Endothelial cell of umbilical vein (primary cell): ENCODE measurements at regions not wholly inside any gene's neighbourhood (a gene's known extent, or its start where the extent isn't known, plus 50 kb on each side); places are given as distances from the start of the nearest gene placed in this dataset.

ENCODE experiments used
- BruUV-seq: library from RNA; stranded (reverse); fragments of 400-500 nt; replicated peaks from 2 replicates; lab custom pipeline; 2021; lab: Mats Ljungman, UMichigan
- CTCF ChIA-PET: fragments of 300-600, 350-600 bp; sonication (Branson Sonifier 250); formaldehyde crosslinking; loops from one replicate; lab custom pipeline; 2021; ENCODE audit warnings: antibody characterized with exemption, inconsistent platforms; lab: Charles Lee
- POLR2A ChIA-PET: fragments of 300-600, 350-600 bp; sonication (Branson Sonifier 250); formaldehyde crosslinking; loops from one replicate; lab custom pipeline; 2021; ENCODE audit warnings: antibody characterized with exemption, inconsistent platforms; lab: Charles Lee
- DNase-seq: peaks from one replicate; pipeline ENCODE4 v3.0.0-alpha.2; 2011; ENCODE audit warnings: low read depth, low spot score
- FAIRE-seq: peaks from 2 replicates; lab custom pipeline; 2011; peaks lifted over from hg19 to GRCh38; lab: Jason Lieb, UNC
- H2AFZ ChIP-seq: 2 replicates; pipeline ENCODE4 v1.6.0; 2012; ENCODE audit warnings: low read depth, low read length, control low read depth, inconsistent platforms
- H3K27ac ChIP-seq: 2 replicates; pipeline ENCODE4 v1.5.1; 2011; ENCODE audit warnings: low read depth, mild to moderate bottlenecking, control low read depth, low read length, moderate library complexity; ENCODE audit not compliant: insufficient read depth
- H3K27me3 ChIP-seq, 2 experiments: 2 replicates each; pipeline versions ENCODE4 v1.6.0 to v1.6.1; 2011; ENCODE audit warnings: low read length in 2 of 2, mixed read lengths in 1 of 2; ENCODE audit not compliant: control insufficient read depth in 2 of 2, insufficient read depth in 2 of 2
- H3K36me3 ChIP-seq, 2 experiments: 2 replicates in 1 of 2; 3 replicates in 1 of 2; pipeline ENCODE4 v1.5.1; 2011; ENCODE audit warnings: low read length in 2 of 2, mild to moderate bottlenecking in 1 of 2, moderate library complexity in 1 of 2; ENCODE audit not compliant: control insufficient read depth in 2 of 2, insufficient read depth in 2 of 2; ENCODE audit errors: extremely low read depth in 1 of 2
- H3K4me1 ChIP-seq: 3 replicates; pipeline ENCODE4 v1.5.1; 2011; ENCODE audit warnings: mild to moderate bottlenecking, low read length; ENCODE audit not compliant: control insufficient read depth, insufficient read depth; ENCODE audit errors: extremely low read depth
- H3K4me2 ChIP-seq: 2 replicates; pipeline ENCODE4 v1.6.1; 2011; ENCODE audit warnings: low read length, control low read depth, mixed read lengths; ENCODE audit not compliant: insufficient read depth
- H3K4me3 ChIP-seq, 3 experiments: fragments of 200-600 bp in 1 of 3; sonication (generic), shearing (Covaris generic) in 1 of 3; replicated peaks in 1 of 3; 2 replicates each; pipeline ENCODE4 v1.5.1; 2011 to 2016; ENCODE audit warnings: control low read depth in 3 of 3, low read length in 3 of 3, mild to moderate bottlenecking in 2 of 3, inconsistent platforms in 1 of 3, low read depth in 1 of 3, moderate library complexity in 1 of 3; ENCODE audit not compliant: insufficient read depth in 1 of 3
- H3K79me2 ChIP-seq: 2 replicates; pipeline ENCODE4 v1.6.0; 2012; ENCODE audit warnings: low read length, inconsistent platforms; ENCODE audit not compliant: control insufficient read depth, insufficient read depth
- H3K9ac ChIP-seq: replicated peaks from 2 replicates; pipeline ENCODE3; 2011; ENCODE audit warnings: low read length, control low read depth; ENCODE audit not compliant: insufficient read depth; ENCODE audit errors: extremely low read depth
- H3K9me1 ChIP-seq: replicated peaks from 3 replicates; pipeline ENCODE4 v1.6.0; 2011; ENCODE audit warnings: mild to moderate bottlenecking, low read length; ENCODE audit not compliant: control insufficient read depth, insufficient read depth; ENCODE audit errors: extremely low read depth
- H3K9me3 ChIP-seq: replicated peaks from 2 replicates; pipeline ENCODE4 v1.5.1; 2012; ENCODE audit warnings: low read length, inconsistent platforms; ENCODE audit not compliant: control insufficient read depth, insufficient read depth
- H4K20me1 ChIP-seq: replicated peaks from 2 replicates; pipeline ENCODE3; 2011; ENCODE audit warnings: mild to moderate bottlenecking, low read length; ENCODE audit not compliant: control insufficient read depth, insufficient read depth; ENCODE audit errors: extremely low read depth
- EZH2 ChIP-seq: IDR thresholded peaks from 2 replicates; pipeline ENCODE4 v1.6.1; 2012; ENCODE audit warnings: borderline replicate concordance, low read depth, mild to moderate bottlenecking, moderate library complexity, low read length, inconsistent platforms; ENCODE audit not compliant: severe bottlenecking
- FOS ChIP-seq: IDR thresholded peaks from 2 replicates; pipeline ENCODE4 v1.6.1; 2011; ENCODE audit warnings: mild to moderate bottlenecking, low read length, moderate library complexity, borderline replicate concordance; ENCODE audit not compliant: insufficient read depth
- GATA2 ChIP-seq: IDR thresholded peaks from 2 replicates; pipeline ENCODE4 v1.7.0; 2011; ENCODE audit warnings: low read depth, mild to moderate bottlenecking, moderate library complexity, mixed read lengths, low read length; ENCODE audit not compliant: insufficient read length, insufficient read depth
- JUN ChIP-seq: IDR thresholded peaks from 2 replicates; pipeline ENCODE4 v1.6.1; 2011; ENCODE audit warnings: borderline replicate concordance, low read depth; ENCODE audit not compliant: insufficient read length, insufficient read depth
- MYC ChIP-seq: IDR thresholded peaks from one replicate; pipeline ENCODE4 v1.6.1; 2011; ENCODE audit warnings: mild to moderate bottlenecking, low read depth, low read length
- POLR2A ChIP-seq: IDR thresholded peaks from 2 replicates; pipeline ENCODE4 v1.6.1; 2012; ENCODE audit warnings: low read depth, mild to moderate bottlenecking, control low read depth, low read length
- POLR2AphosphoS5 ChIP-seq: IDR thresholded peaks from 2 replicates; pipeline ENCODE4 v1.6.1; 2012; ENCODE audit warnings: low read depth, mild to moderate bottlenecking, control low read depth, low read length, moderate library complexity; ENCODE audit not compliant: insufficient read depth
- dilution Hi-C: fragments of 300-500 bp; cut with MboI; formaldehyde crosslinking; loops from one replicate; pipeline ENCODE4 v1.15.0; 2019; ENCODE audit warnings: low sequenced_read_pairs; ENCODE audit not compliant: extremely low pct_ligation_motif_present
- intact Hi-C: fragments of 100-400 bp; cut with micrococcal nuclease; formaldehyde crosslinking; loops from one replicate; pipeline ENCODE4 v1.10.0; 2022
- TF ChIP-seq, protein P1 (sequence below): IDR thresholded peaks from 2 replicates; pipeline ENCODE4 v1.6.1; 2011; ENCODE audit not compliant: insufficient read depth, insufficient read length
- TF ChIP-seq, protein P2 (sequence below), 2 donors: IDR thresholded peaks; 1 replicate in 1 of 2; 2 replicates in 1 of 2; pipeline ENCODE4 v1.5.1; 2011; ENCODE audit warnings: low read length in 2 of 2, mild to moderate bottlenecking in 2 of 2, moderate library complexity in 2 of 2, control low read depth in 1 of 2, inconsistent platforms in 1 of 2, low read depth in 1 of 2; ENCODE audit not compliant: insufficient read depth in 1 of 2; ENCODE audit errors: extremely low read depth in 1 of 2

DNA sequence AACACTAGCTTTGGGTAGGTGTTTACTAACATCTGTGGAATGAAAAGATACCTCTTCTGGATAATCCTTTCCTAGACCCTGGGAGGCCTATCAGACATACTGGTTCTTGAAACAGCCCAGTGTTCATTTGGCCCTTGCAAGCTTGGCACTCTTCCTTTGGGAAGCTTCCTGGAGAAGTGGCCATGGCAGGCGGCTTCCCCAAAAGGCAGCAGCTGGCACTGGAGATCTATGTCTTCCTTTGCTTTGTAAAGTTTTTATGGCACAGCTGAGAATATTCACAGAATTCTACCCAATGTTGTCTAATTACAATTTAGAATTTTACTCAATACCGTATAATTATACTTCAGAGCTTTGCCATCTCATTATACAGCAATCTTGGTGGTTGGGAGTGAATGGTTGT, 199.2 kb upstream of the C11orf87 start:
- CTCF ChIA-PET = no interaction called here
- H3K27me3 ChIP-seq = no peaks in the 10 kb centered on the region
- POLR2A ChIA-PET = no interaction called here
- DNase-seq = no peak
- no peaks in the 10 kb centered on the region for H3K79me2 ChIP-seq
- H3K4me1 ChIP-seq = no peaks in the 10 kb centered on the region
- H4K20me1 ChIP-seq = no peaks in the 10 kb centered on the region
- H3K4me2 ChIP-seq = no peak overlapping the region
- no peak overlapping the region for H3K4me3 ChIP-seq
- FAIRE-seq = no peak
- no peak for TF ChIP-seq MYC
- TF ChIP-seq FOS = no peak
- TF ChIP-seq JUN = no peak
- TF ChIP-seq POLR2AphosphoS5 = no peak
- TF ChIP-seq, protein P1, sequence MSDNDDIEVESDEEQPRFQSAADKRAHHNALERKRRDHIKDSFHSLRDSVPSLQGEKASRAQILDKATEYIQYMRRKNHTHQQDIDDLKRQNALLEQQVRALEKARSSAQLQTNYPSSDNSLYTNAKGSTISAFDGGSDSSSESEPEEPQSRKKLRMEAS = no peak
- TF ChIP-seq, protein P2, sequence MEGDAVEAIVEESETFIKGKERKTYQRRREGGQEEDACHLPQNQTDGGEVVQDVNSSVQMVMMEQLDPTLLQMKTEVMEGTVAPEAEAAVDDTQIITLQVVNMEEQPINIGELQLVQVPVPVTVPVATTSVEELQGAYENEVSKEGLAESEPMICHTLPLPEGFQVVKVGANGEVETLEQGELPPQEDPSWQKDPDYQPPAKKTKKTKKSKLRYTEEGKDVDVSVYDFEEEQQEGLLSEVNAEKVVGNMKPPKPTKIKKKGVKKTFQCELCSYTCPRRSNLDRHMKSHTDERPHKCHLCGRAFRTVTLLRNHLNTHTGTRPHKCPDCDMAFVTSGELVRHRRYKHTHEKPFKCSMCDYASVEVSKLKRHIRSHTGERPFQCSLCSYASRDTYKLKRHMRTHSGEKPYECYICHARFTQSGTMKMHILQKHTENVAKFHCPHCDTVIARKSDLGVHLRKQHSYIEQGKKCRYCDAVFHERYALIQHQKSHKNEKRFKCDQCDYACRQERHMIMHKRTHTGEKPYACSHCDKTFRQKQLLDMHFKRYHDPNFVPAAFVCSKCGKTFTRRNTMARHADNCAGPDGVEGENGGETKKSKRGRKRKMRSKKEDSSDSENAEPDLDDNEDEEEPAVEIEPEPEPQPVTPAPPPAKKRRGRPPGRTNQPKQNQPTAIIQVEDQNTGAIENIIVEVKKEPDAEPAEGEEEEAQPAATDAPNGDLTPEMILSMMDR (IDR thresholded peaks at IDR 0.05; ENCODE audit: extremely low read depth in 1 of 2, insufficient read depth in 1 of 2, low read depth in 1 of 2, low read length in 2 of 2) = no peak
- no peak for TF ChIP-seq EZH2
- no peak for TF ChIP-seq POLR2A
- no peak for TF ChIP-seq GATA2
- dilution Hi-C loops = no loop called here
- intact Hi-C loops = no loop called here
- no peak overlapping the region for H3K9ac ChIP-seq
- no peaks in the 10 kb centered on the region for H3K9me3 ChIP-seq
- no TSS peak for BruUV-seq
- H3K9me1 ChIP-seq = no peaks in the 10 kb centered on the region
- H3K27ac ChIP-seq = no peak overlapping the region
- H2AFZ ChIP-seq = no peak overlapping the region
- no peaks in the 10 kb centered on the region for H3K36me3 ChIP-seq
